ENCODE measurements at regions not wholly inside any gene's neighbourhood (a gene's known extent, or its start where the extent isn't known, plus 50 kb on each side); places are given as distances from the start of the nearest gene placed in this dataset.

DNA sequence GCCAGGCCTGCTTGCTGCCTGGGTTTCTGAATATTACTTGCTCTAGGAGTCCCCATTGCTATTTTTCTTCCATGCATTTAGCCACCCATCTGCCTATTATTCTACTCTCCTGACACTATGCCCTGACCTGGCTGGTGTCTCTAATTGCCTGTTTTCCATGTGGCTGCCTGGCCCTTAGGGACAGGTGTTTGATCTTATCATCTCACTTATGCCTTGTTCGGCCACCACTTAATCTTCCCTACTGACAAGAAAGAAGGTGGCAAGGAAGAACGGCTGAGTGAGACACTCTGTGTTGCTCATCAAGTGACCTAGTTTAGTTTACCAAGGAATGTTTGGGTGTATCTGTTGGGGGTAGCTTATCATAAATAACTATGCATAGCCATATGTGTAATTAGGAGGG lies 50.4 kb upstream of the RAPH1 start:
- Mint-ChIP-seq H3K36me3 (ENCODE audit: unreplicated experiment) (no peaks in the 10 kb centered on the region), H3K9me3 (ENCODE audit: unreplicated experiment) (no peaks in the 10 kb centered on the region), H3K4me1 (ENCODE audit: unreplicated experiment) (peaks cover 20% of the 10 kb centered on the region), H3K4me3 (ENCODE audit: unreplicated experiment) (no peak overlapping the region), H3K27ac (ENCODE audit: unreplicated experiment) (no peak overlapping the region), H3K27me3 (ENCODE audit: unreplicated experiment) (no peaks in the 10 kb centered on the region)
- DNase-seq (ENCODE audit: extremely low spot score, unreplicated experiment): no peak
- TF ChIP-seq, protein P1, sequence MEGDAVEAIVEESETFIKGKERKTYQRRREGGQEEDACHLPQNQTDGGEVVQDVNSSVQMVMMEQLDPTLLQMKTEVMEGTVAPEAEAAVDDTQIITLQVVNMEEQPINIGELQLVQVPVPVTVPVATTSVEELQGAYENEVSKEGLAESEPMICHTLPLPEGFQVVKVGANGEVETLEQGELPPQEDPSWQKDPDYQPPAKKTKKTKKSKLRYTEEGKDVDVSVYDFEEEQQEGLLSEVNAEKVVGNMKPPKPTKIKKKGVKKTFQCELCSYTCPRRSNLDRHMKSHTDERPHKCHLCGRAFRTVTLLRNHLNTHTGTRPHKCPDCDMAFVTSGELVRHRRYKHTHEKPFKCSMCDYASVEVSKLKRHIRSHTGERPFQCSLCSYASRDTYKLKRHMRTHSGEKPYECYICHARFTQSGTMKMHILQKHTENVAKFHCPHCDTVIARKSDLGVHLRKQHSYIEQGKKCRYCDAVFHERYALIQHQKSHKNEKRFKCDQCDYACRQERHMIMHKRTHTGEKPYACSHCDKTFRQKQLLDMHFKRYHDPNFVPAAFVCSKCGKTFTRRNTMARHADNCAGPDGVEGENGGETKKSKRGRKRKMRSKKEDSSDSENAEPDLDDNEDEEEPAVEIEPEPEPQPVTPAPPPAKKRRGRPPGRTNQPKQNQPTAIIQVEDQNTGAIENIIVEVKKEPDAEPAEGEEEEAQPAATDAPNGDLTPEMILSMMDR (IDR thresholded peaks at IDR 0.05): no peak

DNA sequence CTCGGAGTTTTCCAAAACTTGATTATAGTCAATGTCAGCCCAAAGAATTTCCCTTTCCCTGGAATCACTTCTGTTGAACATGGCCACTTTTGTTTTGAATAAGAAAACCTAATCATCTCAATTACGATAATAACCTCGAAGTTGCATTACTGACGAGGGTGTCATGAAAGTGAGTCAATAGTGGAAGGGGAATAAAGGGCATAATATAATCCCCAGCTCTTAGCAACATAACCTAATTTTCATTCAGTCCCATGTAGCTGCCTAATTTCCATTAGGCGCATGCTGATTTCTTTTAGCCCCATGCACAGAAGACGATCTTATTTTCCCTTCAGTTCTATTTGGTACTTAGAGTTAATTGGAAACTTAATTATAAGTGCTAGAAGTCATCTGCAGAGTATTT lies 51.1 kb upstream of the RAPH1 start:
- no peaks in the 10 kb centered on the region for H3K36me3 Mint-ChIP-seq (ENCODE audit: unreplicated experiment)
- H3K27ac Mint-ChIP-seq (ENCODE audit: unreplicated experiment): no peak overlapping the region
- H3K9me3 Mint-ChIP-seq (ENCODE audit: unreplicated experiment): no peaks in the 10 kb centered on the region
- TF ChIP-seq, protein P1 (IDR thresholded peaks at IDR 0.05): no peak
- DNase-seq (ENCODE audit: extremely low spot score, unreplicated experiment): no peak
- H3K27me3 Mint-ChIP-seq (ENCODE audit: unreplicated experiment): no peaks in the 10 kb centered on the region
- peaks cover 21% of the 10 kb centered on the region for H3K4me1 Mint-ChIP-seq (ENCODE audit: unreplicated experiment)
- no peak overlapping the region for H3K4me3 Mint-ChIP-seq (ENCODE audit: unreplicated experiment)

DNA sequence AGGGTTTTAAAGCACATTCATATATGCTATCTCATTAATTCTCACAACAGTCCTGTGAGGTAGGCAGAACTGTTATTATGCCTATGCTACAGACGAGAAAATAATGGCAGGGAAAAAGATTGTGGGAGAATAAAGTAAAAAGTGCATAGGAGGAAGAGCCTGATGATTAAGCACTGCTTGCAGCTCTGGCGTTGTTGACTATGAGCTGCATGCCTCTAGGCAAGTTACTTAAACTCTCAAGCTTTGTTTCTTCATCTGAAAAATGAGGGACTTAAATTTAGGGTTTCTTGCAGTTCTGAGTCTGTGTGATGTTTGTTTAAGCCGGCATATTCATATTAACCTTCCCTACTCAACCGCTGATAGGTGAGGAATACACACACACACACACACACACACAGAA lies 51.6 kb upstream of the RAPH1 start:
- no peak for DNase-seq (ENCODE audit: extremely low spot score, unreplicated experiment)
- TF ChIP-seq, protein P1 (IDR thresholded peaks at IDR 0.05): no peak
- Mint-ChIP-seq H3K4me3 (ENCODE audit: unreplicated experiment) (no peak overlapping the region), H3K36me3 (ENCODE audit: unreplicated experiment) (no peaks in the 10 kb centered on the region), H3K4me1 (ENCODE audit: unreplicated experiment) (peaks cover 25% of the 10 kb centered on the region), H3K27me3 (ENCODE audit: unreplicated experiment) (no peaks in the 10 kb centered on the region), H3K9me3 (ENCODE audit: unreplicated experiment) (no peaks in the 10 kb centered on the region), H3K27ac (ENCODE audit: unreplicated experiment) (no peak overlapping the region)

DNA sequence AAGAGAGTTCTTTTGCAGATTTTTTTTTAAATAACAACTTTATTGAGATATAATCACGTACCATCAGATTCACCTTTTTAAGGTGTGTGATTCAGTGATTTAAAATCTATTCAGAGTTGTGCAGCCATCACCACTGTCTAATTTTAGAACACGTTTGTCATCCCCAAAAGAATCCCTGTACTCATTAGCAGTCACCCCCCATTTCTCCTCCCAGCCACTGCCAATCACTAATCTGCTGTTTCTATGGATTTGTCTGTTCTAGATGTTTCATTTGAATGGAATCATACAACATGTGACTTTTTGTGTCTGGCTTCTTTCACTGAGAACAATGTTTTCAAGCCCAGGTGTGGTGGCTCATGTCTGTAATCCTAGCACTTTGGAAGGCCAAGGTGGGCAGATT lies 55.4 kb upstream of the RAPH1 start:
- DNase-seq (ENCODE audit: extremely low spot score, unreplicated experiment): no peak
- no peaks in the 10 kb centered on the region for H3K9me3 Mint-ChIP-seq (ENCODE audit: unreplicated experiment)
- H3K4me3 Mint-ChIP-seq (ENCODE audit: unreplicated experiment): no peak overlapping the region
- TF ChIP-seq, protein P1 (IDR thresholded peaks at IDR 0.05): no peak
- no peak overlapping the region for H3K27ac Mint-ChIP-seq (ENCODE audit: unreplicated experiment)
- peaks cover 33% of the 10 kb centered on the region for H3K4me1 Mint-ChIP-seq (ENCODE audit: unreplicated experiment)
- no peaks in the 10 kb centered on the region for H3K36me3 Mint-ChIP-seq (ENCODE audit: unreplicated experiment)
- H3K27me3 Mint-ChIP-seq (ENCODE audit: unreplicated experiment): no peaks in the 10 kb centered on the region

DNA sequence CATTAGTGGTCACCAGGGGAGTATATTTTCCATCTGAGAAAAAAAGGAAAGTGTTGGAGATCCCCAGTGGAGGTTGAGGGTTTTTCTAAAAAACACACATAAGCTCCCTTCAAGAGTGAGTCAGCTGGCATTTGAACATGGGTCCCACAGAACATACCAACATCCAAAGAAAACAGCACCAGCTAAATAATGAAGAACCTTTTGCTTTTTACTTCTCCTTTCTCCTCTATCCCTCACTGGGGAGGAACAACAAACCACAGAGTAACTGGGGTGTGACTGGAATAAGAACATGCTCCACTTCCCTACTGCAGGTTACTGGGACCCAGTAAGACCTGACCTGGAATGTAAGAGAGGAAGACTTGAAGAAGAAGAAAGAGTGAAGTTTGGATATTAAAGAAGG lies 56.5 kb upstream of the RAPH1 start:
- no peaks in the 10 kb centered on the region for H3K9me3 Mint-ChIP-seq (ENCODE audit: unreplicated experiment)
- no peak overlapping the region for H3K27ac Mint-ChIP-seq (ENCODE audit: unreplicated experiment)
- no peaks in the 10 kb centered on the region for H3K27me3 Mint-ChIP-seq (ENCODE audit: unreplicated experiment)
- no peak for DNase-seq (ENCODE audit: extremely low spot score, unreplicated experiment)
- TF ChIP-seq, protein P1 (IDR thresholded peaks at IDR 0.05): no peak
- H3K4me1 Mint-ChIP-seq (ENCODE audit: unreplicated experiment): peaks cover 32% of the 10 kb centered on the region
- H3K4me3 Mint-ChIP-seq (ENCODE audit: unreplicated experiment): no peak overlapping the region
- no peaks in the 10 kb centered on the region for H3K36me3 Mint-ChIP-seq (ENCODE audit: unreplicated experiment)

Measured in osteocyte (in vitro differentiated cells).